Psoas muscle (tissue), 7 donors: ENCODE measurements at regions not wholly inside any gene's neighbourhood (a gene's known extent, or its start where the extent isn't known, plus 50 kb on each side); places are given as distances from the start of the nearest gene placed in this dataset.

Source experiments
- ATAC-seq, 4 donors: fragments of 200-7000 bp; cut with Tn5 transposase; one replicate each; pipeline ENCODE4 v1.9.1; 2020; ENCODE audit warnings: moderate library complexity in 3 of 4, mild to moderate bottlenecking in 2 of 4
- DNase-seq, 2 donors: peaks; one replicate each; pipeline ENCODE4 v3.0.0-alpha.2; 2020
- H3K27ac ChIP-seq: fragments of 200-600 bp; one replicate; pipeline ENCODE4 v1.8.0; 2022
- H3K27me3 ChIP-seq, 3 donors: fragments of 200-600 bp in 1 of 3; one replicate each; pipeline versions ENCODE4 v1.6.1 to v1.8.0; 2013 to 2022; ENCODE audit warnings: low read length in 2 of 3, mild to moderate bottlenecking in 2 of 3, moderate library complexity in 1 of 3; ENCODE audit not compliant: insufficient read depth in 3 of 3
- H3K36me3 ChIP-seq, 2 donors: fragments of 200-600 bp in 1 of 2; one replicate each; pipeline versions ENCODE4 v1.6.1 to v1.8.0; 2013 to 2022; ENCODE audit warnings: low read depth in 1 of 2, mild to moderate bottlenecking in 1 of 2, moderate library complexity in 1 of 2; ENCODE audit not compliant: insufficient read depth in 1 of 2
- H3K4me1 ChIP-seq: fragments of 200-600 bp; one replicate; pipeline ENCODE4 v1.8.0; 2022
- H3K4me3 ChIP-seq: fragments of 200-600 bp; one replicate; pipeline ENCODE4 v1.8.0; 2022; ENCODE audit warnings: mild to moderate bottlenecking
- H3K9me3 ChIP-seq: fragments of 200-600 bp; one replicate; pipeline ENCODE4 v1.8.0; 2022
- CTCF ChIP-seq: fragments of 200-600 bp; IDR thresholded peaks from one replicate; pipeline ENCODE4 v1.8.0; 2022; ENCODE audit warnings: antibody characterized with exemption
- WGBS, 3 donors: extraction: QIAGEN DNeasy Blood & Tissue Kit; methylation state at CpG; one replicate each; pipeline versions ENCODE4 v1.1.6 to v1.1.7; 2013; 5-methylcytosine and 5-hydroxymethylcytosine counted together
- intact Hi-C, 2 donors: fragments of 100-400 bp; cut with DNase I; formaldehyde crosslinking; loops; one replicate each; pipeline versions ENCODE4 v1.11.0 to v1.14.2; 2022
- donor health status: healthy with polysubstance abuse.
- donor health status: DM: no; HTN: no; CAD: no; lungs with moderate emphysema.
- donor health status: Bipolar disorder and iron deficiency.
- donor health status: healthy.
- donor health status: DM: yes; HTN: yes; CAD: no.
- donor health status: DM: no; HTN: no; CAD: no.
- donor health status: DM: yes; HTN: yes; CAD: no.

- no peak for TF ChIP-seq CTCF
- ATAC-seq: peak; percentile 61 to 86 (median 76)
- no peaks in the 10 kb centered on the region for H3K9me3 ChIP-seq
- H3K4me1 ChIP-seq: peaks cover 13% of the 10 kb centered on the region
- H3K36me3 ChIP-seq: no peaks in the 10 kb centered on the region
- intact Hi-C loops: no loop called here
- H3K27ac ChIP-seq: peak overlapping the region; percentile 80
- DNase-seq: no peak
- WGBS, 3 donors: 27 to 38% (median 31%) methylated on average over 24 of the region's 24 CpGs
- no peak overlapping the region for H3K4me3 ChIP-seq
- no peaks in the 10 kb centered on the region for H3K27me3 ChIP-seq
Measured at GRCh38 chr1:221563476-221563921, 178.4 kb downstream of the DUSP10 start.

- Histone ChIP-seq H3K27me3 (no peaks in the 10 kb centered on the region), H3K27ac (peak overlapping the region; percentile 80), H3K4me3 (no peak overlapping the region), H3K9me3 (no peaks in the 10 kb centered on the region), H3K4me1 (peaks cover 13% of the 10 kb centered on the region), H3K36me3 (no peaks in the 10 kb centered on the region)
- intact Hi-C loops: loop anchor here in 1 of 2 donors (5.0 kb wide), 2 partner anchors 98 to 177 kb away; partner anchors contain the start of gene DUSP10
- ATAC-seq: peak in 2 of 4 donors; percentile 9 to 32
- TF ChIP-seq CTCF: no peak
- no peak for DNase-seq
- 54 to 67% (median 58%) methylated on average over 2 of the region's 2 CpGs for WGBS, 3 donors
Measured at GRCh38 chr1:221564891-221565290, 177.0 kb downstream of the DUSP10 start.

- no peaks in the 10 kb centered on the region for H3K9me3 ChIP-seq
- WGBS, 3 donors: 26 to 35% (median 28%) methylated on average over 5 of the region's 5 CpGs
- no peak overlapping the region for H3K4me3 ChIP-seq
- H3K27me3 ChIP-seq: no peaks in the 10 kb centered on the region
- no peak for DNase-seq
- H3K36me3 ChIP-seq: no peaks in the 10 kb centered on the region
- ATAC-seq: peak; percentile 83 to 95 (median 88)
- peak overlapping the region; percentile 80 for H3K27ac ChIP-seq
- peaks cover 13% of the 10 kb centered on the region for H3K4me1 ChIP-seq
- TF ChIP-seq CTCF: no peak
- intact Hi-C loops: loop anchor here in 1 of 2 donors (5.0 kb wide), 2 partner anchors 98 to 177 kb away; partner anchors contain the start of gene DUSP10
Measured at GRCh38 chr1:221565711-221566110, 176.2 kb downstream of the DUSP10 start.

GRCh38 chr1:221567859-221568507 lies 173.9 kb downstream of the DUSP10 start:
- TF ChIP-seq CTCF: no peak
- H3K9me3 ChIP-seq: no peaks in the 10 kb centered on the region
- 64 to 77% (median 72%) methylated on average over 3 of the region's 3 CpGs for whole genome bisulfite sequencing, 3 donors
- no peak overlapping the region for H3K27ac ChIP-seq
- ATAC-seq (no peak), DNase-seq (no peak)
- intact Hi-C loops: loop anchor here in 1 of 2 donors (5.0 kb wide), 2 partner anchors 101 to 174 kb away; partner anchors contain the start of gene DUSP10
- no peak overlapping the region for H3K4me3 ChIP-seq
- no peaks in the 10 kb centered on the region for H3K27me3 ChIP-seq
- no peaks in the 10 kb centered on the region for H3K36me3 ChIP-seq
- peaks cover 13% of the 10 kb centered on the region for H3K4me1 ChIP-seq
